HG03025 (cell line): ENCODE measurements at regions not wholly inside any gene's neighbourhood (a gene's known extent, or its start where the extent isn't known, plus 50 kb on each side); places are given as distances from the start of the nearest gene placed in this dataset.

Experiments used
- ATAC-seq: cut with Tn5 transposase; IDR thresholded peaks from one replicate; pipeline ENCODE4 v1.9.1; 2021; ENCODE audit warnings: mild to moderate bottlenecking, moderate library complexity; ENCODE audit not compliant: unreplicated experiment, low FRiP score

- no peak for ATAC-seq
Observed at GRCh38 chr13:40024967-40025714, 369.7 kb downstream of the COG6 start.

- peak; percentile 84 for ATAC-seq
Observed at GRCh38 chr13:40026174-40026585, 370.7 kb downstream of the COG6 start.

DNA sequence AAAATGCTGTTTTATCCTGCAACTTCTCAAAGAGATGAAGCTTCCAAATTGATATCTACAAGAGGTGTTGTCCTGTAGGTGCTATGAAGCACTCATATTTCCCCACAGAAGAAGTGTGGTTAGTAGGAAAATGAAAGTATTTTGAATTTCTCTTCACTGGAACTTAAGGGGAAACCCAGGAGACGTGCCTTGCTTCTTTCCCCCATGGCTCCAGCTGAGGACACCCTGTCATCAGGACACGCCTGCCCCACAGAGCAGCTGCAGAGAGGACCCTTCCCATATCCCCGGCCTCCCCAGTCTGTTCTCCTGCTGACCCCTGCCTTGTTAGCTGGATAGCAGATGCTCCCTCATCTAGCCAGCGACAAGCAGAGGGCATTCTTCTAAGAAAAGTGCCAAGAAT, 371.3 kb downstream of the COG6 start:
- ATAC-seq = peak; percentile 9

GRCh38 chr13:40028446-40028845, 373.0 kb downstream of the COG6 start:
- ATAC-seq = no peak

DNA sequence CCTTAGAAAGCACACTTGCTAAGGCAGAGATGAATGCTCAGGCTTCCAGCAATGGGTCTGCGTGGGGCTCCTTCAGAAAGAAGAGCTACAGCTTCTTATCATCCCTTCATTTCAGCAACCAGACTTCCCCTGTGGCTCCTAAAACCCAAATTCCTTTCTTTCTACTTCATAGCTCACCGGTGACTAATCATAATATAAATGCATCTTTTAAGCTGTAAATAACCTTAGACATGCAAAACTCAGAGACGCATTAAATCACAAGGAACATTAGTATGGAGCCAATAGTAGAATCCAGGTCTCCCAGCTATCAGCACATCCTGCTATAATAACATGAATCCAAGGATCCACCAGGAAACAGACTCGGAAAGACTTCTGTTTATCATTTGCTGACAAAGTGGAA, 375.6 kb downstream of the COG6 start:
- ATAC-seq = no peak

DNA sequence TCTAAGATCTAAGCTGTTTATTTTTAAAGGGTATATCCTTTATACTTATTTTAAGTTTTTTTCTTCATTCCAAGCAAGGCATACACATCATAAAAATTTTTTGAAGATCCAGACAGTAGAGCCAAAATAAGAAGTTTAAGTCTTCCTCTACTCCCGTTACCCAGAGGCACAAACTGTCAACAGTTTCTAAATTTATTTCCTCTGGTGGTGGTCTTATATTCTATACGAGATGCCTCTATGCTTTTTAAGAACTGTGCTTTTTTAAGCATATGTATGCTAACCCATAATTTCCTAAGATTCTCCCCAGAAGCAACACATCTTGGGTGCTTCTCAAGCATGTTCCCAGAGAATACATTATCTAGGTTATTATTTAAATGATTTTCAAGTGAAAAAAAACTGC, 383.6 kb downstream of the COG6 start:
- no peak for ATAC-seq

DNA sequence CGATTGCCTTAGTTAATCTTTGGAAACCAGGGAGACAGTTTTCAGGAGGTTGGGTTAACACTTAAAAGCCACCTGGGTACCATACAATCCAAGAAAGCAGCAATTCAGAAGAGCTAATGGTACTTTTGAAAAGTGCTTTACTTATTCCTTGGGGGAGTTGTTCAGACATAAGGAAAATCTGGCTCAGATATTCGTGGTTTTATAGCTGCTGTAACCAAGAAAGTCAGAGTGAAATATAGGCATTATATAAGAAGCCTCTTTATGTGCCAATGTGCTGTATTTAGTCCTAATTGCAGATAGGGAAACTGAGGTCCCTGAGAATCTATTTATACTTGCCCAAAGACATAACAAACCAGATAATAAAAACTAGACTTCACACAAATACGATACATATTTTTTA, 387.5 kb downstream of the COG6 start:
- no peak for ATAC-seq

DNA sequence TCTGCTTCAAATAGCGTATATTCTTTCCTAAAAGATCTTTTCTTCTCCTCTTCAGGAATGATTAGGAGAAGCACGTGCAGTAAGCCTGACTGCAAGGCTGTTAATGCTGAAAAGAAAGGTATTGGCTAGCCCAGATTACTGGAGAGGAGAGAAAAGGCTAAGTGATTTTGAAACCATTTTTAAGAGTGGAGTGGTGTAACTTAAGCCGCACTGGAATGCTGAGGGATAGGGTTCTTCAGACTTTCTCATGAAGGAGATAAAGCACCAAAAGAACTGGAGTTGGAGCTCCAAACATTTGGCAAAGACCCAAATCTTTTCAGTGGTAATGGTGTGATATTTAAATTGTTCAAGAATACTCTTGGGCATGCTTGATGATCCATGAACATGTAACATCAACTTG, 388.3 kb downstream of the COG6 start:
- ATAC-seq = no peak

GRCh38 chr13:40047322-40047771, 391.9 kb downstream of the COG6 start:
- ATAC-seq = peak; percentile 86

DNA sequence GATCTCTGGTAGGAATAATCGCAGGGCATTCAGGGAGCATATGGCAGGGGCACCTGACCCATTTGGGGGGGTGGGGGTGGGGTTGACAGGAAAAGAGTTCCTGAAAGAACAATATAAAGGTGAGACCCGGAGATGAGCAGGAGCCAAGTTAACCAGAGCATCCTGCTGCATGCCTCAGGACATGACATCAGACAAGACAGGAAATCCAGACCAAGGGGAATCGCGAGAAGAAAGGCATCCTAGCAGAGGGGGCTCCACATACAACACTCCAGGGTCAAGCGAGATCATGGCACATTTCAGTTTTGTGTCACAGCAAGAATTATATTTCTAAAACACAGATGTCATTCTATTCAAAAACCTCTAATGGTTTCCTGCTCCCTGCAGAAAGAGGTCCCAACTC, 393.1 kb downstream of the COG6 start:
- ATAC-seq = no peak

- ATAC-seq = no peak
Observed at GRCh38 chr13:40052954-40053353, 397.5 kb downstream of the COG6 start.

DNA sequence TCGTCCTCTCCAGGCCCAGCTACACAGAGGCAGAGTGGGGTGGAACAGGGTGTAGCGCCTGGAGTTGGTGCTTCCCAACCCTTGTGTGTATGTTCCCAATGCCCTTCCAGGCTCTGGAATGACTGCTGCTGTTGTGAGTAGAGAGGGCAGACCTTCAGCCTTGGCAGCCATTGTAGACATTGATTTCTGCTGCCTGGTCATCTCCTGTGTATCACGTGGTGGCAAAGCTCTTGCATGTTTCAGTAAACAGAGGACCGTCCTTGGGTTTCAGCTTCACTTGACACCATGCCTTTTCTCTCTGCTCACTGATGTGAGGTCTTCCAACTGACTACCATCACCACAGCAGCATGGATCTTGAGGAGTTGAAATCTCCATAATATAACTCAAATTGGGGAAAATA, 397.9 kb downstream of the COG6 start:
- no peak for ATAC-seq

- peak; percentile 59 for ATAC-seq
Observed at GRCh38 chr13:40054422-40054821, 399.0 kb downstream of the COG6 start.

DNA sequence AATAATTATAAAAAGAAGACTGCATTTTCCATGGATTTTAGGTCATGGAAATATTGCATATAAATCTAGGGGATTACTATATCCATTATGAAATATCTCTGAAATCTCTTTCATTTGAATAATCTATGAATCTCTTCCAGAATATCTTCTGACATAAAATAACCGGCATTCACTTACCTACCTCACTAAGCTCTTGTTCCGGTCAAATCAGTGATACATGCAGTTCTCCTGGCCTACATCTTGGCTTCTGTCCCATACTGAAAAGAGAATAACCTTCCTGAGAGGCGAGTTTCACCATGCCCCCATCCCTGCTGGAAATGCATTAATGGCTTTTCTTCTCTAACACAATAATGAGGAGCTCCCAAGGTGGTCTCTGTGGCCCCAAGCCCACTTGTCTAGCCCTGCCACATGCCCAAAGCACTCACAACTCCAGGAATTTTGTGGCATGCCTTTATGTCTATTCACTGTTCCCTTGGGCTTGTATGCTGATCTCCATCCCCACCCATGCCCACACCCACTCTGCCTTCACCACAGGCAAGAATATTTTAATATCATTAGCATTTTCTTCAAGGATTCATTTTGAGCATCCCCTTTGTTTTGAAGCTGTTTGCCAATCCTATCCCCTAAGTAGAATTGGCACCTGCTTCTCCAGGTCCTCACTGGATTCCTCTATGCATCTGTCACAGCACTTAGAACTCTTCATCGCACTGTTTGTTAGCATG, 401.6 kb downstream of the COG6 start:
- no peak for ATAC-seq

DNA sequence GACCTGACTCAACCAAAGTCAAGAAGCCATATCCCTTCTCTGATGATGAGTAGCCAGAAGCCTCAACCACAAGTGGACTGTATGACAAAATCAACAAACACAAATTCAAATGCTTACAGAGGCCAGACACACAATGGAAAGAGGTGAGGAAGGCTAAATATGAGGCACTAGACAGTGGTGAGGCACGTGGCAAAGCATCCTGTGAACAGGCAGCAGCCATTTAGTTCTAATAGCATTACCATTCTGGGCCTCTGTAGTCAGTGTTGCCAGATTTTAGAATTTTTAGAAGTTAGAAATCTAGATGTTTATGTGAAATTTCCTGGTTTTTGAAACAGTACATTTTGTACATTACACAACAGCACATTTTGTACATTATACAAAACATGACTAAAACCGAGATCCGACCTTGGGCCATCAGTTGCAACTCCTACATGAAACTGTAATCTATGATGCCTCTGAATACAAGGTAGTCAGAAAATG, 403.3 kb downstream of the COG6 start:
- no peak for ATAC-seq

DNA sequence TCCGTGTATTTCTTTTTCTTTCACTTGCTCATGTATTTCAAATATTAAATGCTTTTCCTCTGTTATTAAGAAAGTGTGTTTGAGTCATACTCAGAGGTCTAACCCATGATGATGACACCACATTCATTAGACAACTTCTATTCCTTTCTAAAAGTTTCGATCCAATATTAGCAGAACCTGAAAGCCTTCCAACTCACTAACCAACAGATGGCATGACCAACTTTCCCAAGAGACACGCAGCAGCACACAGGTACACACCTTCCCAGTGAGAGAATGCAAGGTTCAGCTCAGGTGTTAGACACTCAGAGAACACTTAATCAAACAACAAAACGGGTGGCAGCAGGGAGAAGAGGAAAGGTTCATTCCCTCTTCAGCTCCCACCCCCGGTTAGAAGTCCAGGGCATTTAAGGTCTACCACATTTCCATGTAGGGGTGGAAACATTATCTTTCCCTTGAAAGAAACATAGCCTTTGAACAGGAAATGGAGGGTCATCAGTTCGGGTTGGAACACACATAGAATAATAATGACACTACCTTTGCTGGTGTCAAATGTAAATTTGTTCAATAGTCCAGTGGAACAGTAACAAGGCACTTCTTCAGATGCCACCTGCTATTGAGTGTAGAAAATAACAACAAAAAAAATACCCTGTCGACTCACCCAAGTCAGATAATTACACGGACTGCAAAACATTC, 404.2 kb downstream of the COG6 start:
- no peak for ATAC-seq

DNA sequence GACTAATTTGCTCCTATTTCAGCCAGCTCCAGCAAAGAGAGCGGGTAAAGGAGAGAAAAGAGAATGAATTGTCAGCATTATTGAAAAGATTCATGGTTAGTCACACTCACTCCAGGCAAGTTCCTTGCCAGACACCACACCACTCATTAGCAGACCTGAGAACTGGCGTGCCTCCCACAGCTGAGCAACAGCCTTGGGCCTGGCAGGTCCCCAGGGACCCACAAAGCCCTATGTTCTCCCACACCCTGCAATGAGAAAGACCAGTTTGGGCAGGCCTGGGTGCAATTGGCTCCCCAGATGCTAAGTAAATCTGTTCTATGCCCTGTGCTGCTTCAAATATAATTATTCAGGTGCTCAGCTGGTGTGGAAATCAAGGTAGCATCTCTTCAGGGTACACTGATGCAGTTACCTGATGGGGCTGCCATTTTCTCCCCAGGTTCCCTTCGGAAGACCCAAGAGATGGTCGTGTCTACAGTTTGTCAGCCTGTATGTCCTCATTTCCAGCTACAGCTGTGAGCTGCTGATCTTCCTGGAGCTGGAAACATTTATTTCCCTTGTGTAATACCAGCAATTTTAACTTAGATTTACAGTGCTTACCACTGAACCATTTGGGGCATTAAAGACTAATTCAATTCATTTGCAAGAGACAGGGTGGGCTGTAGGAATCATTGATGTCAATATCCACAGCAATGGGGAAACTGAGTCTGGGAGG, 405.0 kb downstream of the COG6 start:
- peak; percentile 73 for ATAC-seq

DNA sequence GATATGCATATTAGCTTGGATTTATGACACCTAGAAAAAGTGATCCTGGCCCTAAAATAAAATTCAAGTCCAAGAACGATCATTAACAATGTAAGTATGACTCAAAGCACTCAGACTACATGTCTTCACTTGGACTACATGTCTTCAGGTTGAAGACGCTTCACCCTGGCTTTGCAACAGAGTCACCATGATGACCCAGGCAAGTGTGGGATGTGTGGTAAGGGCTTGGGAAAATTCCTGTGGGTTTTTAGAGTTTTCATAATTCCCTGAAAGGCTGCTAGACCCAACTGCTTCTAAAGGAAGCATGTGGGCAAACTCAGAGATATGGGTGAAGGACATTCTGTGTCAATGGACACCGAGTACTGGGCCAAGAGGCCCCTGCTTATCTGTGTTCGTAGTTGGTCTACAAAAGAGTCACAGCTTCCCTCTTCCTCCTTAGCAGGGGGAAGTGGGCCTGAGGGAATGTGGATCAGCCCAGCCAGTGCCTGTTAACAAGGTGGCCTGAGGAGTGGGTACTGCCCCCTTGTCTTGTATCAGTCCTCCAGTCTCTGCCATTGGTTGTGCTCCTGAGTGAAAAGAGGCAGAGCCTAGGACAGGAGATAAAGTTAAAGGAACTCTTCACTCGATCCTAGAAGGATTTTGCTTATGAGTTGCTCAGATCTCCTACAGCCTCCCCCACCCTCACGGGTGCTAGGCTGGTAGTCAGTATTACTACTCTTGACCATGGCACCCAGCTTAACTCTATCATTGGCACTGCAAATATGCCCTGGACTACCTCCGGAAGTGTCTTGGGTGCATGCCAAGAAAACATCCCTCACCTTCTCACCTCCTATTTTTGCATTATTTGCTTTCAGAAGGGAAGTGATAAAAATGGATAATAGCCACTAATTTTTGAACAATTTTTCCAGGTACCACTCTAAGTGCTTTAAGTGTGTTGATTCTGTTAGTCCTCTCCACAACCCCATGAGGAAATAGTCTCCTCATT, 406.3 kb downstream of the COG6 start:
- no peak for ATAC-seq

- no peak for ATAC-seq
Observed at GRCh38 chr13:40063278-40063698, 407.8 kb downstream of the COG6 start.
